Natural killer cell (primary cell): ENCODE measurements at regions not wholly inside any gene's neighbourhood (a gene's known extent, or its start where the extent isn't known, plus 50 kb on each side); places are given as distances from the start of the nearest gene placed in this dataset.

ENCODE experiments used
- ATAC-seq, 3 donors: fragments of 150-1000 bp in 2 of 3; fragments of 200-7000 bp in 1 of 3; cut with Tn5 transposase; 1 replicate in 1 of 3; 2 replicates in 2 of 3; pipeline ENCODE4 v1.10.0; 2021; ENCODE audit warnings: mild to moderate bottlenecking in 2 of 3, moderate library complexity in 2 of 3
- DNase-seq, 2 donors: peaks; one replicate each; pipeline versions ENCODE4 v3.0.0 to v3.0.0-alpha.2; 2013 to 2021; ENCODE audit warnings: mixed read lengths in 1 of 2
- H3K27ac ChIP-seq: one replicate; pipeline ENCODE4 v1.5.1; 2013; ENCODE audit warnings: mild to moderate bottlenecking, low read length
- H3K27me3 ChIP-seq: one replicate; pipeline ENCODE4 v1.6.1; 2013; ENCODE audit warnings: low read length; ENCODE audit not compliant: control insufficient read depth, insufficient read depth
- H3K36me3 ChIP-seq: one replicate; pipeline ENCODE4 v1.6.1; 2013; ENCODE audit warnings: low read length; ENCODE audit not compliant: control insufficient read depth, insufficient read depth
- H3K4me1 ChIP-seq: one replicate; pipeline ENCODE4 v1.6.1; 2013; ENCODE audit warnings: low read length; ENCODE audit not compliant: control insufficient read depth, insufficient read depth
- H3K4me3 ChIP-seq: one replicate; pipeline ENCODE4 v1.5.1; 2013; ENCODE audit warnings: low read length
- H3K9me3 ChIP-seq: one replicate; pipeline ENCODE4 v1.6.1; 2013; ENCODE audit warnings: low read length; ENCODE audit not compliant: control insufficient read depth, insufficient read depth
- H3K27ac Mint-ChIP-seq, 2 donors: one replicate each; pipeline ENCODE4 v1.8.0; 2022; ENCODE audit warnings: mild to moderate bottlenecking in 2 of 2, mixed read lengths in 2 of 2, moderate library complexity in 1 of 2
- H3K27me3 Mint-ChIP-seq, 2 donors: one replicate each; pipeline ENCODE4 v1.8.0; 2022; ENCODE audit warnings: low read depth in 2 of 2, mixed read lengths in 2 of 2
- H3K36me3 Mint-ChIP-seq: one replicate; pipeline ENCODE4 v1.8.0; 2022; ENCODE audit warnings: mixed read lengths
- H3K4me1 Mint-ChIP-seq, 2 donors: one replicate each; pipeline ENCODE4 v1.8.0; 2022; ENCODE audit warnings: mixed read lengths in 2 of 2
- H3K4me3 Mint-ChIP-seq: one replicate; pipeline ENCODE4 v1.8.0; 2022; ENCODE audit warnings: mild to moderate bottlenecking, moderate library complexity, mixed read lengths
- H3K9me3 Mint-ChIP-seq, 2 donors: one replicate each; pipeline ENCODE4 v1.8.0; 2022; ENCODE audit warnings: mixed read lengths in 2 of 2
- WGBS: methylation state at CpG from one replicate; pipeline ENCODE4 v1.1.7; 2013; ENCODE audit warnings: missing lambda C conversion rate; ENCODE audit not compliant: insufficient coverage; 5-methylcytosine and 5-hydroxymethylcytosine counted together
- intact Hi-C: fragments of 100-400 bp; cut with micrococcal nuclease; formaldehyde crosslinking; loops from one replicate; pipeline ENCODE4 v1.14.2; 2022
- TF ChIP-seq, protein P1 (sequence below): fragments of 200-600 bp; IDR thresholded peaks from one replicate; pipeline ENCODE4 v1.8.0; 2022; ENCODE audit warnings: antibody characterized with exemption

GRCh38 chr20:23234311-23235078 is 116.1 kb upstream of the NXT1 start:
- Mint-ChIP-seq H3K4me1 (no peaks in the 10 kb centered on the region), H3K4me3 (no peak overlapping the region), H3K9me3 (peaks cover 4 to 8% of the 10 kb centered on the region in 2 donors), H3K27ac (no peak overlapping the region), H3K27me3 (peaks cover 14 to 40% of the 10 kb centered on the region in 2 donors), H3K36me3 (no peaks in the 10 kb centered on the region)
- ATAC-seq: no peak
- no peak for DNase-seq
- TF ChIP-seq, protein P1, sequence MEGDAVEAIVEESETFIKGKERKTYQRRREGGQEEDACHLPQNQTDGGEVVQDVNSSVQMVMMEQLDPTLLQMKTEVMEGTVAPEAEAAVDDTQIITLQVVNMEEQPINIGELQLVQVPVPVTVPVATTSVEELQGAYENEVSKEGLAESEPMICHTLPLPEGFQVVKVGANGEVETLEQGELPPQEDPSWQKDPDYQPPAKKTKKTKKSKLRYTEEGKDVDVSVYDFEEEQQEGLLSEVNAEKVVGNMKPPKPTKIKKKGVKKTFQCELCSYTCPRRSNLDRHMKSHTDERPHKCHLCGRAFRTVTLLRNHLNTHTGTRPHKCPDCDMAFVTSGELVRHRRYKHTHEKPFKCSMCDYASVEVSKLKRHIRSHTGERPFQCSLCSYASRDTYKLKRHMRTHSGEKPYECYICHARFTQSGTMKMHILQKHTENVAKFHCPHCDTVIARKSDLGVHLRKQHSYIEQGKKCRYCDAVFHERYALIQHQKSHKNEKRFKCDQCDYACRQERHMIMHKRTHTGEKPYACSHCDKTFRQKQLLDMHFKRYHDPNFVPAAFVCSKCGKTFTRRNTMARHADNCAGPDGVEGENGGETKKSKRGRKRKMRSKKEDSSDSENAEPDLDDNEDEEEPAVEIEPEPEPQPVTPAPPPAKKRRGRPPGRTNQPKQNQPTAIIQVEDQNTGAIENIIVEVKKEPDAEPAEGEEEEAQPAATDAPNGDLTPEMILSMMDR: no peak
- no peak overlapping the region for H3K4me3 ChIP-seq
- no peaks in the 10 kb centered on the region for H3K4me1 ChIP-seq
- H3K27me3 ChIP-seq: no peaks in the 10 kb centered on the region
- H3K9me3 ChIP-seq: no peaks in the 10 kb centered on the region
- WGBS: 65% methylated on average over 3 of the region's 3 CpGs
- intact Hi-C loops: loop anchor here (1.0 to 2.0 kb wide), 2 partner anchors 186 to 543 kb away; partner anchors contain the start of gene THBD
- H3K27ac ChIP-seq: no peak overlapping the region
- H3K36me3 ChIP-seq: no peaks in the 10 kb centered on the region

DNA sequence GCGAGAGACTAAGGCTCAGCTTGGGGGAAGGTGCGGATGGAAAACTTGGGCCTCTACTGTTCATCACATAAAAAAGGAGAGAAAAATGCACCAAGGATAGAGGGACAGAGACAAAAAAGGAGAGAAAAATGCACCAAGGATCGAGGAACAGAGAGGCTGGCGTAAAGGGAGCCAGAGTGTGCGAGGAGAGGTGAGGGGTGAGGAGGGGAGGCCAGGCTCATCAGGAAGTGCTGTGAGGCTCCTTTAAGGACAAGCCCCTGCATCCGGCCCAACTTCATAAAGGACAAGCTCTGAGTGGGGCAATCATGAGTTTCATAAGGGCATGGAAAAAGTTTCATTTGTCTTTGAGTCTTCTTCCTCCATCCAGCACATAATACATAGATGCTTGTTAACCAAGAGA is 117.2 kb upstream of the NXT1 start:
- no peak for ATAC-seq
- 93% methylated on average over 6 of the region's 6 CpGs for WGBS
- Histone ChIP-seq H3K27me3 (no peaks in the 10 kb centered on the region), H3K36me3 (no peaks in the 10 kb centered on the region), H3K4me1 (no peaks in the 10 kb centered on the region), H3K4me3 (no peak overlapping the region), H3K27ac (no peak overlapping the region), H3K9me3 (no peaks in the 10 kb centered on the region)
- TF ChIP-seq, protein P1: no peak
- Mint-ChIP-seq H3K9me3 (peaks cover 2% of the 10 kb centered on the region in 2 donors), H3K27ac (no peak overlapping the region), H3K4me3 (no peak overlapping the region), H3K4me1 (no peaks in the 10 kb centered on the region), H3K36me3 (no peaks in the 10 kb centered on the region), H3K27me3 (peaks cover 9 to 28% of the 10 kb centered on the region in 2 donors)
- intact Hi-C loops: no loop called here
- no peak for DNase-seq

DNA sequence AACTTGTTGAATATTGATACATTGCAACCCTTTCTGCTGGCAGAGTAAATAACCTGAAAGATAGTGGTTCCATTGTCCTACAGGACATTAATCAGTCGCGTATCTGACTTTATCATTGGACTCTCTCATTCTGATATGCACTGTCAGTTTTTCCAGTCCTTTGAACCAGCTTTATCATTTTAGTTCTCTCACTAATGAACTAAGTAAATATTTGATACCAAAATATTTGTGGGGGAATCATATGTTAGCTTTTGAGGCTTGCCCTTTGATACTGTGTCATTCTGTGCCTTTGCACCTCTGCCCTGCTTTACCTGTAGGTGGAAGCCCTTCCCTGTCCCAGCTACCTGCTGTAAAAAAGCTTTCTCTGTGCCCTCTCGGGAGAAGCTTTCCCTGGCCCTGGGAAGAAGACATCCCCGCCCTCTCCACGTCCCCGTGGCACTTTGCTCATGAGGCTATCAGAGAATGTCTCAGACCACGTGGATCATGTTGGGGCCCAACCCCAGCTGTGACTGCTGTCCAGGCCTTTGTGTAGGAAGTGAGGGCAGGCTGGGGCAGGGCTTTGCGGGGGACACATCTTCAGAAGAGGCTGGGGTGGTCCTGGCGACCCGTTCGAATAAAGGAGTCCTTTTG is 117.8 kb upstream of the NXT1 start:
- TF ChIP-seq, protein P1: no peak
- H3K4me3 ChIP-seq: no peak overlapping the region
- H3K4me1 ChIP-seq: no peaks in the 10 kb centered on the region
- H3K36me3 ChIP-seq: no peaks in the 10 kb centered on the region
- H3K4me1 Mint-ChIP-seq: no peaks in the 10 kb centered on the region
- ATAC-seq: no peak
- peaks cover 6 to 23% of the 10 kb centered on the region in 2 donors for H3K27me3 Mint-ChIP-seq
- intact Hi-C loops: no loop called here
- no peak for DNase-seq
- WGBS: 94% methylated on average over 11 of the region's 11 CpGs
- H3K4me3 Mint-ChIP-seq: no peak overlapping the region
- no peaks in the 10 kb centered on the region for H3K9me3 ChIP-seq
- no peak overlapping the region for H3K27ac Mint-ChIP-seq
- no peaks in the 10 kb centered on the region for H3K36me3 Mint-ChIP-seq
- H3K27me3 ChIP-seq: no peaks in the 10 kb centered on the region
- no peak overlapping the region for H3K27ac ChIP-seq
- H3K9me3 Mint-ChIP-seq: peaks cover 2% of the 10 kb centered on the region in 2 donors
